PC-9 (cell line): ENCODE measurements at regions not wholly inside any gene's neighbourhood (a gene's known extent, or its start where the extent isn't known, plus 50 kb on each side); places are given as distances from the start of the nearest gene placed in this dataset.

Experiments used
- EZH2 ChIP-seq: fragments of 200-600 bp; sonication (generic); IDR thresholded peaks from 2 replicates; pipeline ENCODE4 v1.8.0; 2017; ENCODE audit warnings: antibody characterized with exemption, low read depth
- TF ChIP-seq, protein P1 (sequence below): fragments of 200-600 bp; sonication (generic); conservative IDR thresholded peaks from 2 replicates; pipeline ENCODE4 v1.6.1; 2017; ENCODE audit warnings: mixed run types, antibody characterized with exemption, mild to moderate bottlenecking, moderate library complexity

GRCh38 chr6:74343804-74344203 is 647.8 kb downstream of the CD109 start:
- TF ChIP-seq, protein P1, sequence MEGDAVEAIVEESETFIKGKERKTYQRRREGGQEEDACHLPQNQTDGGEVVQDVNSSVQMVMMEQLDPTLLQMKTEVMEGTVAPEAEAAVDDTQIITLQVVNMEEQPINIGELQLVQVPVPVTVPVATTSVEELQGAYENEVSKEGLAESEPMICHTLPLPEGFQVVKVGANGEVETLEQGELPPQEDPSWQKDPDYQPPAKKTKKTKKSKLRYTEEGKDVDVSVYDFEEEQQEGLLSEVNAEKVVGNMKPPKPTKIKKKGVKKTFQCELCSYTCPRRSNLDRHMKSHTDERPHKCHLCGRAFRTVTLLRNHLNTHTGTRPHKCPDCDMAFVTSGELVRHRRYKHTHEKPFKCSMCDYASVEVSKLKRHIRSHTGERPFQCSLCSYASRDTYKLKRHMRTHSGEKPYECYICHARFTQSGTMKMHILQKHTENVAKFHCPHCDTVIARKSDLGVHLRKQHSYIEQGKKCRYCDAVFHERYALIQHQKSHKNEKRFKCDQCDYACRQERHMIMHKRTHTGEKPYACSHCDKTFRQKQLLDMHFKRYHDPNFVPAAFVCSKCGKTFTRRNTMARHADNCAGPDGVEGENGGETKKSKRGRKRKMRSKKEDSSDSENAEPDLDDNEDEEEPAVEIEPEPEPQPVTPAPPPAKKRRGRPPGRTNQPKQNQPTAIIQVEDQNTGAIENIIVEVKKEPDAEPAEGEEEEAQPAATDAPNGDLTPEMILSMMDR, result peak; percentile 49; the same call in 1 of the 2 replicates
- no peak for TF ChIP-seq EZH2
